Cardiac fibroblast (primary cell): ENCODE measurements at regions not wholly inside any gene's neighbourhood (a gene's known extent, or its start where the extent isn't known, plus 50 kb on each side); places are given as distances from the start of the nearest gene placed in this dataset.
"Not testable (repeated sequence)": the region's sequence is repeated elsewhere in the genome, so short reads cannot be mapped to it uniquely, and the experiment has no call there.

Source experiments
- DNase-seq, 2 donors: peaks; one replicate each; pipeline versions ENCODE4 v3.0.0 to v3.0.0-alpha.2; 2010; ENCODE audit warnings: low read depth in 2 of 2
- H3K4me3 ChIP-seq, 2 donors: replicated peaks in 1 of 2; 1 replicate in 1 of 2; 2 replicates in 1 of 2; pipeline ENCODE4 v1.5.1; 2011; ENCODE audit warnings: low read depth in 2 of 2, low read length in 2 of 2, mild to moderate bottlenecking in 2 of 2, moderate library complexity in 1 of 2
- CTCF ChIP-seq: IDR thresholded peaks from one replicate; pipeline ENCODE4 v1.5.1; 2011; ENCODE audit warnings: low read depth, mild to moderate bottlenecking, low read length, inconsistent platforms

DNA sequence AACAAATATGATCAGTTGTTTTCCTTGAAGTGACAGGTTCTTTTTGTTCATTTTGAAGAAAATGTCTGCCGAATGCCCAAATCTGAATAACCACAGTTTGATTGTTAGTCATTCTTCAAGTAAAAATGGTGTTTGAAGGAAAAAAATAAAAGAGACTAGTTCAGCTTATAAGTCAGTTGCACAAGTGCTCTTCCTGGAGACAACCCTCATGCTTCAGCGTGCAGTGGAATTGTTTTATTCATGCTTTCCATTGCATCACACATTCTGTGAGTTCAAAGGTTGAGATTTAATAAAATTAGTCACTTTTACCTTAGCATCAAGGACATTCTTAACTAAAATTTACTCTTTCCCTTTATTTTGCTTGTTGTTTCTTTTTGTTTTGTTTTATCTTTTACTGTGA lies 404.9 kb downstream of the ZNF674 start:
- DNase-seq, result peak; percentile 10 to 49
- no peak overlapping the region for H3K4me3 ChIP-seq
- no peak for TF ChIP-seq CTCF

GRCh38 chrX:46130247-46130646 lies 415.0 kb downstream of the ZNF674 start:
- H3K4me3 ChIP-seq, result no peak overlapping the region
- no peak for TF ChIP-seq CTCF
- no peak for DNase-seq

DNA sequence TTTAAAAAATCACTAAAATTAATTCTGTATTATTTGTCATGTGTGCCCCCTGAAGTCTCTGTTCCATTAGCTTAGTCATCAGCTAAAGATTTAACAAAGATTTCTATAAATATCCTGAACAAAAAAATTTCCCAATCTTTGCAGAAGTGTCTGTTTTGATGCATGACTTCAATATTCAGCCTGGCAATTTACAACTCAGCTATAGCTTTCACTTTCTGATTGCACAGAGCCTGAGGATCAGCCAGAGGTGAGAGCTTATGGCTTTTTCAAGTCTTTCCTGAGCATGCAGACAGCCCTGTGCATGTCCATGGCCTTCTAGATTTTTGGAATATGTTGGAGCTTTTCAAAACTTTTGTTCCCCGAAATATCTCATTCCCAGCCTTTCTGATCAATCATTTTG lies 420.1 kb downstream of the ZNF674 start:
- H3K4me3 ChIP-seq, result no peak overlapping the region
- TF ChIP-seq CTCF, result no peak
- peak in 1 of 2 donors; percentile 3 for DNase-seq

DNA sequence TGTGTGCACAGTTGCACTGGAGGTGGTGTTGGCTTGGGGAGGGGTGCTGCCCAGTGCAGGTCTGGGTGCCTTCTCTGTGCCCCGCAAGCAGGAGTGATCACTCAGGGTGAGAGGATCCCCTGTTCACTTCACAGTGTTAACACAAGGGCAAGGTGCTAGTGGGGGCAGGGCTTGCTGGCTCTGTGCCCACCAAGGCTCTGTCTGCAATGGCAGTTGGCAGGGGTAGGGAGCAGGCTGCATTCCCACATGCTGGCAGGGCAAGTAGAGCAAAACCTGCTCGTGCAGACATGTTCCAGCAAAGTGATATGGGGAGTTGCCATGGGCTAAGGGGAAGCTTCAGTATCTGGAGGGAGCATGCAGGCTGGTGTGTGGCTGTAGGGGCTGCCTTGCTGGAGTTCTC lies 428.0 kb downstream of the ZNF674 start:
- DNase-seq, result no peak
- no peak overlapping the region for H3K4me3 ChIP-seq
- TF ChIP-seq CTCF, result no peak

- H3K4me3 ChIP-seq, DNase-seq: not testable (repeated sequence)
Observed at GRCh38 chrX:46087310-46087709, 457.9 kb downstream of the ZNF674 start.

GRCh38 chrX:46080121-46080520 lies 465.1 kb downstream of the ZNF674 start:
- H3K4me3 ChIP-seq, DNase-seq: not testable (repeated sequence)

DNA sequence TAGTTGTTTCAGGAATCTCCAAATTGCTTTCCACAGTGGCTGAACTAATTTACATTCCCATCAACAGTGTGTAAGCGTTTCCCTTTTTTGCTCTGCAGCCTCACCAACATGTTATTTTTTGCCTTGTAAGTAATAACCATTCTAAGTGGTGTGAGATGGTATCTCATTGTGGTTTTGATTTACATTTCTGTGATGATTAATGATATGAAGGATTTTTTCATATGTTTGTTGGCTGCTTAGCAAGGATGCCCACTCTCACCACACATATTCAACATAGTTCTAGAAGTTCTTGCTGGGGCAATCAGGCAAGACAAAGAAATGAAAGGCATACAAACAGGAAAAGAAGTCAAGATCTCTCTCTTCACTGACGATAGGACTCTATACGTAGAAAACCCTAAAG lies 472.4 kb downstream of the ZNF674 start:
- no peak for DNase-seq
- no peak overlapping the region for H3K4me3 ChIP-seq
- no peak for TF ChIP-seq CTCF

- DNase-seq, result no peak
- no peak overlapping the region for H3K4me3 ChIP-seq
- TF ChIP-seq CTCF, result no peak
Observed at GRCh38 chrX:46072372-46072771, 472.8 kb downstream of the ZNF674 start.
